Liver (tissue), 3 donors: ENCODE measurements at regions not wholly inside any gene's neighbourhood (a gene's known extent, or its start where the extent isn't known, plus 50 kb on each side); places are given as distances from the start of the nearest gene placed in this dataset.

Experiments
- EGR1 ChIP-seq, 2 donors: IDR thresholded peaks; 2 replicates each; pipeline ENCODE4 v1.6.1; 2016 to 2018; ENCODE audit warnings: antibody characterized with exemption in 2 of 2, low read depth in 2 of 2
- HNF4G ChIP-seq: IDR thresholded peaks from 2 replicates; pipeline ENCODE4 v1.6.1; 2016; ENCODE audit warnings: antibody characterized with exemption
- JUND ChIP-seq, 2 donors: IDR thresholded peaks; 2 replicates each; pipeline ENCODE4 v1.6.1; 2016; ENCODE audit warnings: antibody characterized with exemption in 2 of 2
- RAD21 ChIP-seq, 2 donors: IDR thresholded peaks; 2 replicates each; pipeline ENCODE4 v1.6.1; 2016; ENCODE audit warnings: antibody characterized with exemption in 2 of 2, mild to moderate bottlenecking in 2 of 2
- REST ChIP-seq: IDR thresholded peaks from 2 replicates; pipeline ENCODE4 v1.6.1; 2016; ENCODE audit warnings: antibody characterized with exemption, mild to moderate bottlenecking
- TAF1 ChIP-seq: conservative IDR thresholded peaks from 2 replicates; pipeline ENCODE4 v1.6.1; 2016; ENCODE audit warnings: antibody characterized with exemption, mild to moderate bottlenecking
- ZBTB33 ChIP-seq: IDR thresholded peaks from 2 replicates; pipeline ENCODE4 v1.6.1; 2016; ENCODE audit warnings: antibody characterized with exemption
- TF ChIP-seq, protein P1 (sequence below): fragments of 150-350 bp; IDR thresholded peaks from 2 replicates; pipeline ENCODE4 v1.5.1; 2017; ENCODE audit warnings: improper control_type of control experiment, low read depth, low read length; ENCODE audit not compliant: missing input control
- TF ChIP-seq, protein P2 (sequence below): IDR thresholded peaks from 2 replicates; pipeline ENCODE4 v1.6.1; 2016; ENCODE audit warnings: antibody characterized with exemption
- TF ChIP-seq, protein P3 (sequence below): IDR thresholded peaks from 2 replicates; pipeline ENCODE4 v1.6.1; 2016; ENCODE audit warnings: antibody characterized with exemption
- donor health status: healthy.
- donor health status: healthy.

DNA sequence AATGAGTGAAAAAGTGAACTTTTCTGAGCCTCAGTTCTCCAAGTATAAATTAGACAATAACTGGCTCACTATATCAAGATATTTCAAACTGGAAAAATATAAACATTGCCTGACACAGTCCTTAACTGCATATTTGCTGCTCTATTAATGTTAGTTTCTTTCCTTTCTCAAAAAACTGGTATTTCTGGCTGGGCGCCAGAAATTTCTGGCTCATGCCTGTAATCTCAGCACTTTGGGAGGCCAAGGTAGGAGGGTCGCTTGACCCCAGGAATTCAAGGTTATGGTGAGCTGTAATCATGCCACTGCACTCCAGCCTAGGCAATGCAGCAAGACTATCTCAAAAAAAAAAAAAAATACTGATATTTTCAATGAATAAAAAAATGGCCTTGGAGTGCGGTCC, 227.0 kb downstream of the MAGEB17 start:
- TF ChIP-seq RAD21 (IDR thresholded peaks at IDR 0.05): no peak
- TF ChIP-seq, protein P1, sequence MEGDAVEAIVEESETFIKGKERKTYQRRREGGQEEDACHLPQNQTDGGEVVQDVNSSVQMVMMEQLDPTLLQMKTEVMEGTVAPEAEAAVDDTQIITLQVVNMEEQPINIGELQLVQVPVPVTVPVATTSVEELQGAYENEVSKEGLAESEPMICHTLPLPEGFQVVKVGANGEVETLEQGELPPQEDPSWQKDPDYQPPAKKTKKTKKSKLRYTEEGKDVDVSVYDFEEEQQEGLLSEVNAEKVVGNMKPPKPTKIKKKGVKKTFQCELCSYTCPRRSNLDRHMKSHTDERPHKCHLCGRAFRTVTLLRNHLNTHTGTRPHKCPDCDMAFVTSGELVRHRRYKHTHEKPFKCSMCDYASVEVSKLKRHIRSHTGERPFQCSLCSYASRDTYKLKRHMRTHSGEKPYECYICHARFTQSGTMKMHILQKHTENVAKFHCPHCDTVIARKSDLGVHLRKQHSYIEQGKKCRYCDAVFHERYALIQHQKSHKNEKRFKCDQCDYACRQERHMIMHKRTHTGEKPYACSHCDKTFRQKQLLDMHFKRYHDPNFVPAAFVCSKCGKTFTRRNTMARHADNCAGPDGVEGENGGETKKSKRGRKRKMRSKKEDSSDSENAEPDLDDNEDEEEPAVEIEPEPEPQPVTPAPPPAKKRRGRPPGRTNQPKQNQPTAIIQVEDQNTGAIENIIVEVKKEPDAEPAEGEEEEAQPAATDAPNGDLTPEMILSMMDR: no peak
- TF ChIP-seq EGR1 (IDR thresholded peaks at IDR 0.05; ENCODE audit: low read depth in 2 of 2): no peak
- no peak for TF ChIP-seq TAF1
- TF ChIP-seq HNF4G: no peak
- TF ChIP-seq, protein P2, sequence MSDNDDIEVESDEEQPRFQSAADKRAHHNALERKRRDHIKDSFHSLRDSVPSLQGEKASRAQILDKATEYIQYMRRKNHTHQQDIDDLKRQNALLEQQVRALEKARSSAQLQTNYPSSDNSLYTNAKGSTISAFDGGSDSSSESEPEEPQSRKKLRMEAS: no peak
- TF ChIP-seq, protein P3, sequence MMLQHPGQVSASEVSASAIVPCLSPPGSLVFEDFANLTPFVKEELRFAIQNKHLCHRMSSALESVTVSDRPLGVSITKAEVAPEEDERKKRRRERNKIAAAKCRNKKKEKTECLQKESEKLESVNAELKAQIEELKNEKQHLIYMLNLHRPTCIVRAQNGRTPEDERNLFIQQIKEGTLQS: no peak
- no peak for TF ChIP-seq REST
- TF ChIP-seq JUND (IDR thresholded peaks at IDR 0.05): no peak
- TF ChIP-seq ZBTB33: no peak
